ENCODE measurements at regions not wholly inside any gene's neighbourhood (a gene's known extent, or its start where the extent isn't known, plus 50 kb on each side); places are given as distances from the start of the nearest gene placed in this dataset.

DNA sequence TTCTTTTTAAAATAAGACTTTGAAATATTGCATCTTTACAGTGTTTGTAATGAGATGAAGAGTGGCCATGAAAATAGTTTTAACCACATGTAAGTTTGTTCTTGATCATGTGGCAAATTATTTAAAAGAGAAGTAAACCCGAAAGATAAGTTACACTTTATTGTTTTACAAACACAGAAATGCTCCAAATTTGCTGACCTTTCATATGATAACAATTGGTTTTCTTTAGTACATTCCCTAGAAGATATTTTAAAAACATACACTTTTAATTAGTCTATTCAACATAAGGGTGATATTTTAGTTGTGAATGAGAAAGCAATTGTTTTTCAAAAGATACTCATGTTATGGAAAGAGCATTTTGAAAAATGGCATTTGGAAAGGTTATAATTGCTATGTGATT lies 287.7 kb downstream of the PSAT1 start:
- Histone ChIP-seq H3K36me3 (ENCODE audit: insufficient read depth, low read length) (no peaks in the 10 kb centered on the region), H3K9me3 (ENCODE audit: insufficient read depth, low read depth, low read length) (no peaks in the 10 kb centered on the region), H4K20me1 (ENCODE audit: insufficient read depth, low read length, poor library complexity, severe bottlenecking) (no peaks in the 10 kb centered on the region), H3F3A (ENCODE audit: low read depth) (no peaks in the 10 kb centered on the region), H3K4me2 (ENCODE audit: low read depth, low read length, poor library complexity, severe bottlenecking) (no peak overlapping the region), H3K4me3 (ENCODE audit: low read length, poor library complexity, severe bottlenecking) (no peak overlapping the region), H3K27me3 (ENCODE audit: insufficient read depth, low read length, poor library complexity, severe bottlenecking) (no peaks in the 10 kb centered on the region), H2AFZ (ENCODE audit: low read length) (no peak overlapping the region), H3K79me2 (ENCODE audit: insufficient read depth, low read length) (no peaks in the 10 kb centered on the region), H3K9me2 (replicated peaks; ENCODE audit: low read depth, low read length) (no peaks in the 10 kb centered on the region), H3K9ac (ENCODE audit: low read depth, low read length, poor library complexity, severe bottlenecking) (no peak overlapping the region), H3K4me1 (ENCODE audit: insufficient read depth, low read length, poor library complexity, severe bottlenecking) (no peaks in the 10 kb centered on the region)
- TF ChIP-seq EZH2phosphoT487 (IDR thresholded peaks at IDR 0.05; ENCODE audit: borderline replicate concordance), result no peak
- TF ChIP-seq, protein P1, sequence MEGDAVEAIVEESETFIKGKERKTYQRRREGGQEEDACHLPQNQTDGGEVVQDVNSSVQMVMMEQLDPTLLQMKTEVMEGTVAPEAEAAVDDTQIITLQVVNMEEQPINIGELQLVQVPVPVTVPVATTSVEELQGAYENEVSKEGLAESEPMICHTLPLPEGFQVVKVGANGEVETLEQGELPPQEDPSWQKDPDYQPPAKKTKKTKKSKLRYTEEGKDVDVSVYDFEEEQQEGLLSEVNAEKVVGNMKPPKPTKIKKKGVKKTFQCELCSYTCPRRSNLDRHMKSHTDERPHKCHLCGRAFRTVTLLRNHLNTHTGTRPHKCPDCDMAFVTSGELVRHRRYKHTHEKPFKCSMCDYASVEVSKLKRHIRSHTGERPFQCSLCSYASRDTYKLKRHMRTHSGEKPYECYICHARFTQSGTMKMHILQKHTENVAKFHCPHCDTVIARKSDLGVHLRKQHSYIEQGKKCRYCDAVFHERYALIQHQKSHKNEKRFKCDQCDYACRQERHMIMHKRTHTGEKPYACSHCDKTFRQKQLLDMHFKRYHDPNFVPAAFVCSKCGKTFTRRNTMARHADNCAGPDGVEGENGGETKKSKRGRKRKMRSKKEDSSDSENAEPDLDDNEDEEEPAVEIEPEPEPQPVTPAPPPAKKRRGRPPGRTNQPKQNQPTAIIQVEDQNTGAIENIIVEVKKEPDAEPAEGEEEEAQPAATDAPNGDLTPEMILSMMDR (conservative IDR thresholded peaks at IDR 0.05; ENCODE audit: low read length), result no peak

DNA sequence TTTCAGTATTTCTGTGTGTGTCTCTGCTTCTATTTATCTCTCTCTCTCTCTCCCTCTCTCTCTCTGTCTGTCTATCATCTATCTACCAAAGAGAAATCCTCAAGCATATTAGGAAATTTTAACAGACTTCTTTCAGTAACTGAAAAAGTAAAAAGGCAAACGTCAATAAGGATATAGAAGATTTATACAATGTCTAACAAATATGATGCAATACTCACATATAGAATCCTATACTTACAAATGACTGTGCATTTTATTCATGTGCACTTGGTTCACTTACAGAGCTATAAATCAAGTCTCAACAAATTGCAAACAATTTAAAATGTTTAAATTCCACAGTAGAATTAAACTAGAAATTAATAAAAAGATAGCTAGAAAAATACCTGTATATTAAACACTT lies 289.0 kb downstream of the PSAT1 start:
- Histone ChIP-seq H3F3A (ENCODE audit: low read depth) (no peaks in the 10 kb centered on the region), H3K4me2 (ENCODE audit: low read depth, low read length, poor library complexity, severe bottlenecking) (no peak overlapping the region), H4K20me1 (ENCODE audit: insufficient read depth, low read length, poor library complexity, severe bottlenecking) (no peaks in the 10 kb centered on the region), H3K9me3 (ENCODE audit: insufficient read depth, low read depth, low read length) (no peaks in the 10 kb centered on the region), H3K4me3 (ENCODE audit: low read length, poor library complexity, severe bottlenecking) (no peak overlapping the region), H3K79me2 (ENCODE audit: insufficient read depth, low read length) (no peaks in the 10 kb centered on the region), H3K9me2 (replicated peaks; ENCODE audit: low read depth, low read length) (no peaks in the 10 kb centered on the region), H2AFZ (ENCODE audit: low read length) (no peak overlapping the region), H3K9ac (ENCODE audit: low read depth, low read length, poor library complexity, severe bottlenecking) (no peak overlapping the region), H3K27me3 (ENCODE audit: insufficient read depth, low read length, poor library complexity, severe bottlenecking) (no peaks in the 10 kb centered on the region), H3K36me3 (ENCODE audit: insufficient read depth, low read length) (no peaks in the 10 kb centered on the region), H3K4me1 (ENCODE audit: insufficient read depth, low read length, poor library complexity, severe bottlenecking) (no peaks in the 10 kb centered on the region)
- no peak for TF ChIP-seq EZH2phosphoT487 (IDR thresholded peaks at IDR 0.05; ENCODE audit: borderline replicate concordance)
- TF ChIP-seq, protein P1 (conservative IDR thresholded peaks at IDR 0.05; ENCODE audit: low read length), result no peak

DNA sequence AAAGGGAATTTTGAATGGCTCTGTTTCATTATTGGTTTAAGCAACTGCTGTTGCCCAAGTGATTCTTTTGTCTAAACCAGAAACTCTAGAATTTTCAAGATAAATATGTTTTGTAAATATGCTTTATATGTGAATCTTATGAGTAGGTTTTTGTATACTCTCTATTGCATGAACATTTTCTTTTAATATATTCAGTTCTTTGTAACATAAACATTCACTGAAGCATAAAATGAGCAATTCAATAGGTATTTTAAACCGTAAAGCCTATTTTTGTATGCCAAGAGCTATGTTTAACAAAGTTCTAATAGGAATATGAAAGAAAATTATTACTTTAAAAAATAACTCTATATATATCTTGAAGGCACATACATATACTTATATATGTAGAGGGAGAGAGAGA lies 293.1 kb downstream of the PSAT1 start:
- Histone ChIP-seq H2AFZ (ENCODE audit: low read length) (no peak overlapping the region), H3K36me3 (ENCODE audit: insufficient read depth, low read length) (no peaks in the 10 kb centered on the region), H3K79me2 (ENCODE audit: insufficient read depth, low read length) (no peaks in the 10 kb centered on the region), H3K9ac (ENCODE audit: low read depth, low read length, poor library complexity, severe bottlenecking) (no peak overlapping the region), H3K9me2 (replicated peaks; ENCODE audit: low read depth, low read length) (no peaks in the 10 kb centered on the region), H3K4me3 (ENCODE audit: low read length, poor library complexity, severe bottlenecking) (no peak overlapping the region), H4K20me1 (ENCODE audit: insufficient read depth, low read length, poor library complexity, severe bottlenecking) (no peaks in the 10 kb centered on the region), H3K4me2 (ENCODE audit: low read depth, low read length, poor library complexity, severe bottlenecking) (no peak overlapping the region), H3K4me1 (ENCODE audit: insufficient read depth, low read length, poor library complexity, severe bottlenecking) (no peaks in the 10 kb centered on the region), H3F3A (ENCODE audit: low read depth) (no peaks in the 10 kb centered on the region), H3K27me3 (ENCODE audit: insufficient read depth, low read length, poor library complexity, severe bottlenecking) (no peaks in the 10 kb centered on the region), H3K9me3 (ENCODE audit: insufficient read depth, low read depth, low read length) (no peaks in the 10 kb centered on the region)
- TF ChIP-seq, protein P1 (conservative IDR thresholded peaks at IDR 0.05; ENCODE audit: low read length), result no peak
- TF ChIP-seq EZH2phosphoT487 (IDR thresholded peaks at IDR 0.05; ENCODE audit: borderline replicate concordance), result no peak
